ENCODE measurements at regions not wholly inside any gene's neighbourhood (a gene's known extent, or its start where the extent isn't known, plus 50 kb on each side); places are given as distances from the start of the nearest gene placed in this dataset.

DNA sequence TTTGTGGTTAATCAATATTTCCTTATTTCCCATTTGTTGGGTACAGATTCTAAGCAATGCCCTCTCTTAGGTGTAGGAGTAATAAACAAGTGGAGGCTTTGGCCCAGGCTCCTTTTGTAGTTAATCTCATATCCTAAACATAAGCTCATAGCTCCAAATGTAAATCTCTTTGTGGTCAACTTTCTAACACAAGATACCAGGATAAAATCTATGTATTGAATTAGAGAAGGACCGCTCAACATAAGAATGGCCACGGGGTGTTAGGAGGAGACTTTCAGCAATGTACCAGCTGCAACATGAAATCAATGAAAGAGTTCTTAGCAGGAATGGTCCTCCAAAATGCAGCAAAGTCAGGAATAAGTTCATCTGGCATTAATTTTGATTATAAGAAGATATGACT, 334.5 kb upstream of the ITGA1 start:
- TF ChIP-seq, protein P1, sequence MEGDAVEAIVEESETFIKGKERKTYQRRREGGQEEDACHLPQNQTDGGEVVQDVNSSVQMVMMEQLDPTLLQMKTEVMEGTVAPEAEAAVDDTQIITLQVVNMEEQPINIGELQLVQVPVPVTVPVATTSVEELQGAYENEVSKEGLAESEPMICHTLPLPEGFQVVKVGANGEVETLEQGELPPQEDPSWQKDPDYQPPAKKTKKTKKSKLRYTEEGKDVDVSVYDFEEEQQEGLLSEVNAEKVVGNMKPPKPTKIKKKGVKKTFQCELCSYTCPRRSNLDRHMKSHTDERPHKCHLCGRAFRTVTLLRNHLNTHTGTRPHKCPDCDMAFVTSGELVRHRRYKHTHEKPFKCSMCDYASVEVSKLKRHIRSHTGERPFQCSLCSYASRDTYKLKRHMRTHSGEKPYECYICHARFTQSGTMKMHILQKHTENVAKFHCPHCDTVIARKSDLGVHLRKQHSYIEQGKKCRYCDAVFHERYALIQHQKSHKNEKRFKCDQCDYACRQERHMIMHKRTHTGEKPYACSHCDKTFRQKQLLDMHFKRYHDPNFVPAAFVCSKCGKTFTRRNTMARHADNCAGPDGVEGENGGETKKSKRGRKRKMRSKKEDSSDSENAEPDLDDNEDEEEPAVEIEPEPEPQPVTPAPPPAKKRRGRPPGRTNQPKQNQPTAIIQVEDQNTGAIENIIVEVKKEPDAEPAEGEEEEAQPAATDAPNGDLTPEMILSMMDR (IDR thresholded peaks at IDR 0.05), result no peak
- TF ChIP-seq POLR2AphosphoS5 (IDR thresholded peaks at IDR 0.05) (no peak), POLR2A (IDR thresholded peaks at IDR 0.05) (no peak), EP300 (IDR thresholded peaks at IDR 0.05) (no peak)

Data from stomach (tissue), 4 donors.